ENCODE measurements at regions not wholly inside any gene's neighbourhood (a gene's known extent, or its start where the extent isn't known, plus 50 kb on each side); places are given as distances from the start of the nearest gene placed in this dataset.
A peak's percentile ranks its signal among the peaks of the same experiment; 100 is the strongest.

GRCh38 chr9:78422309-78422708 is 125.4 kb downstream of the PSAT1 start:
- Histone ChIP-seq H3K79me2 (ENCODE audit: low read length) (no peaks in the 10 kb centered on the region), H3K4me1 (ENCODE audit: low read length) (no peaks in the 10 kb centered on the region), H3F3A (ENCODE audit: insufficient read depth, low read length) (no peaks in the 10 kb centered on the region), H3K4me2 (ENCODE audit: low read depth, low read length) (no peak overlapping the region), H3K27me3 (replicated peaks; ENCODE audit: insufficient read depth, low read length) (no peaks in the 10 kb centered on the region), H2AFZ (ENCODE audit: low read length) (no peak overlapping the region), H3K9me2 (replicated peaks; ENCODE audit: insufficient read depth, low read length) (no peaks in the 10 kb centered on the region), H3K27ac (ENCODE audit: low read length) (no peak overlapping the region), H3K9me3 (replicated peaks; ENCODE audit: insufficient read depth, low read length) (no peaks in the 10 kb centered on the region), H3K4me3 (ENCODE audit: low read length) (no peak overlapping the region), H4K20me1 (ENCODE audit: insufficient read depth, low read length) (no peaks in the 10 kb centered on the region), H3K9ac (ENCODE audit: low read length) (no peak overlapping the region), H3K36me3 (replicated peaks; ENCODE audit: insufficient read depth, low read length) (no peaks in the 10 kb centered on the region)
- no peak for TF ChIP-seq EZH2phosphoT487 (IDR thresholded peaks at IDR 0.05; ENCODE audit: low read length)
- no peak for TF ChIP-seq CTCF (IDR thresholded peaks at IDR 0.05; ENCODE audit: low read length)
- no peak for TF ChIP-seq EZH2 (optimal IDR thresholded peaks at IDR 0.05; ENCODE audit: low read depth, low read length)
- no peak for DNase-seq

- Histone ChIP-seq H3K9ac (ENCODE audit: low read length) (no peak overlapping the region), H3K4me3 (ENCODE audit: low read length) (no peak overlapping the region), H3K4me1 (ENCODE audit: low read length) (no peaks in the 10 kb centered on the region), H3K9me2 (replicated peaks; ENCODE audit: insufficient read depth, low read length) (no peaks in the 10 kb centered on the region), H3K27ac (ENCODE audit: low read length) (no peak overlapping the region), H3K4me2 (ENCODE audit: low read depth, low read length) (no peak overlapping the region), H3K36me3 (replicated peaks; ENCODE audit: insufficient read depth, low read length) (no peaks in the 10 kb centered on the region), H2AFZ (ENCODE audit: low read length) (no peak overlapping the region), H4K20me1 (ENCODE audit: insufficient read depth, low read length) (no peaks in the 10 kb centered on the region), H3K79me2 (ENCODE audit: low read length) (no peaks in the 10 kb centered on the region), H3K9me3 (replicated peaks; ENCODE audit: insufficient read depth, low read length) (no peaks in the 10 kb centered on the region), H3F3A (ENCODE audit: insufficient read depth, low read length) (no peaks in the 10 kb centered on the region), H3K27me3 (replicated peaks; ENCODE audit: insufficient read depth, low read length) (no peaks in the 10 kb centered on the region)
- TF ChIP-seq CTCF (IDR thresholded peaks at IDR 0.05; ENCODE audit: low read length) (no peak), EZH2phosphoT487 (IDR thresholded peaks at IDR 0.05; ENCODE audit: low read length) (no peak), EZH2 (optimal IDR thresholded peaks at IDR 0.05; ENCODE audit: low read depth, low read length) (no peak)
- DNase-seq = no peak
Observed at GRCh38 chr9:78424299-78424698, 127.4 kb downstream of the PSAT1 start.

- no peaks in the 10 kb centered on the region for H3F3A ChIP-seq (ENCODE audit: insufficient read depth, low read length)
- no peaks in the 10 kb centered on the region for H4K20me1 ChIP-seq (ENCODE audit: insufficient read depth, low read length)
- H3K36me3 ChIP-seq (replicated peaks; ENCODE audit: insufficient read depth, low read length) = no peaks in the 10 kb centered on the region
- H3K9me3 ChIP-seq (replicated peaks; ENCODE audit: insufficient read depth, low read length) = no peaks in the 10 kb centered on the region
- no peaks in the 10 kb centered on the region for H3K4me1 ChIP-seq (ENCODE audit: low read length)
- TF ChIP-seq EZH2 (optimal IDR thresholded peaks at IDR 0.05; ENCODE audit: low read depth, low read length) (no peak), EZH2phosphoT487 (IDR thresholded peaks at IDR 0.05; ENCODE audit: low read length) (no peak), CTCF (IDR thresholded peaks at IDR 0.05; ENCODE audit: low read length) (no peak)
- H3K9me2 ChIP-seq (replicated peaks; ENCODE audit: insufficient read depth, low read length) = no peaks in the 10 kb centered on the region
- no peak overlapping the region for H2AFZ ChIP-seq (ENCODE audit: low read length)
- no peak overlapping the region for H3K9ac ChIP-seq (ENCODE audit: low read length)
- H3K4me2 ChIP-seq (ENCODE audit: low read depth, low read length) = no peak overlapping the region
- no peak overlapping the region for H3K4me3 ChIP-seq (ENCODE audit: low read length)
- no peak overlapping the region for H3K27ac ChIP-seq (ENCODE audit: low read length)
- DNase-seq = peak; percentile 16
- H3K27me3 ChIP-seq (replicated peaks; ENCODE audit: insufficient read depth, low read length) = no peaks in the 10 kb centered on the region
- H3K79me2 ChIP-seq (ENCODE audit: low read length) = no peaks in the 10 kb centered on the region
Observed at GRCh38 chr9:78428640-78429039, 131.7 kb downstream of the PSAT1 start.
